ENCODE measurements at regions not wholly inside any gene's neighbourhood (a gene's known extent, or its start where the extent isn't known, plus 50 kb on each side); places are given as distances from the start of the nearest gene placed in this dataset.

GRCh38 chr1:102239247-102239646 lies 242.5 kb upstream of the OLFM3 start:
- Histone ChIP-seq H2AFZ (ENCODE audit: low read length) (no peak overlapping the region), H3K9me3 (ENCODE audit: insufficient read depth in 2 of 2, low read depth in 1 of 2, low read length in 1 of 2) (peaks cover 3 to 10% of the 10 kb centered on the region in 2 experiments; a peak in 3 of 4 replicates), H2BK15ac (ENCODE audit: low read length) (no peak overlapping the region), H3K79me2 (ENCODE audit: control insufficient read depth in 1 of 2, insufficient read depth in 2 of 2, low read length in 2 of 2) (no peaks in the 10 kb centered on the region), H3K4me2 (ENCODE audit: insufficient read depth in 1 of 2, low read depth in 2 of 2, low read length in 2 of 2) (no peak overlapping the region), H2BK5ac (ENCODE audit: low read depth, low read length) (no peak overlapping the region), H3K9ac (replicated peaks in 1 of 4; ENCODE audit: extremely low read depth in 1 of 4, low read depth in 3 of 4, low read length in 3 of 4) (no peak overlapping the region), H2BK20ac (ENCODE audit: low read length) (no peak overlapping the region), H3K27ac (ENCODE audit: low read depth, low read length) (no peak overlapping the region), H3K23me2 (ENCODE audit: low read depth, low read length) (no peaks in the 10 kb centered on the region), H3K4me1 (replicated peaks in 1 of 4; ENCODE audit: control insufficient read depth in 3 of 4, insufficient read depth in 4 of 4, low read length in 3 of 4) (0 out of 7 replicates have a peak, but pooled peaks cover 0 to 2% (median 0%) of the 10 kb centered on the region in 4 experiments), H3K18ac (ENCODE audit: extremely low read depth, low read length) (no peak overlapping the region), H4K20me1 (replicated peaks in 1 of 2; ENCODE audit: control insufficient read depth in 1 of 2, insufficient read depth in 2 of 2, low read length in 2 of 2) (no peaks in the 10 kb centered on the region), H4K8ac (ENCODE audit: extremely low read depth, insufficient read depth, low read length) (no peak overlapping the region), H3K4ac (replicated peaks; ENCODE audit: insufficient read length, low read depth, low read length) (no peak overlapping the region), H3K4me3 (ENCODE audit: extremely low read depth in 1 of 4, insufficient read depth in 2 of 4, low read depth in 3 of 4, low read length in 4 of 4) (no peak overlapping the region), H3K79me1 (ENCODE audit: low read depth, low read length) (no peaks in the 10 kb centered on the region), H4K91ac (replicated peaks; ENCODE audit: insufficient read length, low read length) (no peak overlapping the region), H2AK5ac (ENCODE audit: low read depth, low read length) (no peak overlapping the region), H3K27me3 (replicated peaks in 1 of 4; ENCODE audit: control insufficient read depth in 3 of 4, extremely low read depth in 1 of 4, insufficient read depth in 3 of 4, low read length in 3 of 4) (no peaks in the 10 kb centered on the region), H2BK12ac (ENCODE audit: low read depth, low read length) (no peak overlapping the region), H3K36me3 (ENCODE audit: control insufficient read depth in 2 of 4, insufficient read depth in 4 of 4, low read length in 3 of 4) (peaks cover 0 to 5% (median 0%) of the 10 kb centered on the region in 4 experiments; a peak in 1 of 8 replicates), H2BK120ac (replicated peaks; ENCODE audit: low read depth, low read length) (no peak overlapping the region), H3K14ac (ENCODE audit: insufficient read length) (no peak overlapping the region), H4K5ac (ENCODE audit: insufficient read length, low read depth, low read length) (no peak overlapping the region), H3K23ac (ENCODE audit: insufficient read length) (no peak overlapping the region), H3K56ac (replicated peaks; ENCODE audit: insufficient read length, low read depth, low read length) (no peak overlapping the region)
- DNase-seq (ENCODE audit: low read depth in 1 of 2, low spot score in 2 of 2): no peak
- WGBS, 2 experiments (ENCODE audit: extremely low coverage in 1 of 2, insufficient coverage in 1 of 2, insufficient read length in 1 of 2, insufficient replicate concordance in 2 of 2, low coverage in 1 of 2, low lambda C conversion rate in 2 of 2, missing lambda C conversion rate in 1 of 2): 89% methylated on average over 3 of the region's 3 CpGs; no CpG with 5 or more reads in 1 of the 2 experiments
- ChIA-PET CTCF (ENCODE audit: partially characterized antibody) (no interaction called here), POLR2A (ENCODE audit: partially characterized antibody) (no interaction called here)
- no peak for FAIRE-seq
- TF ChIP-seq RXRA (IDR thresholded peaks at IDR 0.05; ENCODE audit: insufficient read depth, low read depth, low read length): no peak
- TF ChIP-seq SIX5 (IDR thresholded peaks at IDR 0.05; ENCODE audit: low read depth, low read length): no peak
- TF ChIP-seq SP2 (IDR thresholded peaks at IDR 0.05; ENCODE audit: low read length): no peak
- no peak for TF ChIP-seq HDAC6 (IDR thresholded peaks at IDR 0.05; ENCODE audit: low read depth, low read length)
- no peak for TF ChIP-seq BACH1 (IDR thresholded peaks at IDR 0.05; ENCODE audit: low read length)
- TF ChIP-seq, protein P1, sequence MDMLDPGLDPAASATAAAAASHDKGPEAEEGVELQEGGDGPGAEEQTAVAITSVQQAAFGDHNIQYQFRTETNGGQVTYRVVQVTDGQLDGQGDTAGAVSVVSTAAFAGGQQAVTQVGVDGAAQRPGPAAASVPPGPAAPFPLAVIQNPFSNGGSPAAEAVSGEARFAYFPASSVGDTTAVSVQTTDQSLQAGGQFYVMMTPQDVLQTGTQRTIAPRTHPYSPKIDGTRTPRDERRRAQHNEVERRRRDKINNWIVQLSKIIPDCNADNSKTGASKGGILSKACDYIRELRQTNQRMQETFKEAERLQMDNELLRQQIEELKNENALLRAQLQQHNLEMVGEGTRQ (IDR thresholded peaks at IDR 0.05; ENCODE audit: low read length): no peak

All from H1 (cell line).